Body of pancreas (tissue), 4 donors: ENCODE measurements at regions not wholly inside any gene's neighbourhood (a gene's known extent, or its start where the extent isn't known, plus 50 kb on each side); places are given as distances from the start of the nearest gene placed in this dataset.

Source experiments
- POLR2A ChIP-seq, 3 donors: fragments of 450-650 bp; IDR thresholded peaks; one replicate each; pipeline ENCODE4 v1.6.1; 2016; ENCODE audit warnings: antibody characterized with exemption in 3 of 3, mild to moderate bottlenecking in 2 of 3
- TF ChIP-seq, protein P1 (sequence below), 7 experiments: fragments of 450-650 bp in 4 of 7; fragments of 200-600 bp in 3 of 7; sonication (generic) in 3 of 7; IDR thresholded peaks; one replicate each; pipeline ENCODE4 v1.5.1; 2016 to 2019; ENCODE audit warnings: antibody characterized with exemption in 7 of 7

DNA sequence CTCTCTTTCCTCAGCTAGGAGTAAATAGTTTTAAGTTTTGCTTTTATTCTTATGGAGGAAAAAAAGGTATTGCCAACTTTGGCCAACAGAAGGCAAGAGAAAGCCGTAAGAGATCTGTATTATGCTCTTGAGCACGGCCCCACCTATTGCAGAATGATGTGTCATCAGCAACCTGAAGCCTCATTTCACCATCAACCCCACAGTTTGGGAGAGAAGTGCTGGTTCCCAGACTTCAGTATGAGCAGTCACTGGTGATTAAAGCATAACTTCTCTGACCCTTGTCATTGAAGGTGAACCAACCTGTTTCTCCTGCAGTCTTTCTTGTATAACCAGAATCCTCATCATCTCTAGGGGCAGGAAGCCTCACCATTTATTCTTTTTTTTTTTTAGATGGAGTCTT is 100.2 kb downstream of the SIPA1L2 start:
- TF ChIP-seq, protein P1, sequence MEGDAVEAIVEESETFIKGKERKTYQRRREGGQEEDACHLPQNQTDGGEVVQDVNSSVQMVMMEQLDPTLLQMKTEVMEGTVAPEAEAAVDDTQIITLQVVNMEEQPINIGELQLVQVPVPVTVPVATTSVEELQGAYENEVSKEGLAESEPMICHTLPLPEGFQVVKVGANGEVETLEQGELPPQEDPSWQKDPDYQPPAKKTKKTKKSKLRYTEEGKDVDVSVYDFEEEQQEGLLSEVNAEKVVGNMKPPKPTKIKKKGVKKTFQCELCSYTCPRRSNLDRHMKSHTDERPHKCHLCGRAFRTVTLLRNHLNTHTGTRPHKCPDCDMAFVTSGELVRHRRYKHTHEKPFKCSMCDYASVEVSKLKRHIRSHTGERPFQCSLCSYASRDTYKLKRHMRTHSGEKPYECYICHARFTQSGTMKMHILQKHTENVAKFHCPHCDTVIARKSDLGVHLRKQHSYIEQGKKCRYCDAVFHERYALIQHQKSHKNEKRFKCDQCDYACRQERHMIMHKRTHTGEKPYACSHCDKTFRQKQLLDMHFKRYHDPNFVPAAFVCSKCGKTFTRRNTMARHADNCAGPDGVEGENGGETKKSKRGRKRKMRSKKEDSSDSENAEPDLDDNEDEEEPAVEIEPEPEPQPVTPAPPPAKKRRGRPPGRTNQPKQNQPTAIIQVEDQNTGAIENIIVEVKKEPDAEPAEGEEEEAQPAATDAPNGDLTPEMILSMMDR (IDR thresholded peaks at IDR 0.05), result no peak
- no peak for TF ChIP-seq POLR2A (IDR thresholded peaks at IDR 0.05)
